Right lobe of liver (tissue), 4 donors: ENCODE measurements at regions not wholly inside any gene's neighbourhood (a gene's known extent, or its start where the extent isn't known, plus 50 kb on each side); places are given as distances from the start of the nearest gene placed in this dataset.

Experiments
- CTCF ChIP-seq, 4 donors: fragments of 200-600 bp in 3 of 4; fragments of 450-650 bp in 1 of 4; IDR thresholded peaks; one replicate each; pipeline versions ENCODE4 v1.5.1 to v1.8.0; 2016 to 2022; ENCODE audit warnings: antibody characterized with exemption in 4 of 4, mild to moderate bottlenecking in 2 of 4
- POLR2A ChIP-seq: fragments of 450-650 bp; IDR thresholded peaks from one replicate; pipeline ENCODE4 v1.6.1; 2017; ENCODE audit warnings: antibody characterized with exemption, mild to moderate bottlenecking
- donor health status: DM: no; HTN: no; CAD: no.
- donor health status: DM: no; HTN: no; CAD: no.
- donor health status: DM: no; HTN: yes; CAD: no.

- no peak for TF ChIP-seq CTCF (IDR thresholded peaks at IDR 0.05)
- no peak for TF ChIP-seq POLR2A
These were observed 113.0 kb upstream of the COPS8 start for GRCh38 chr2:236972491-236973342.
